Subcutaneous abdominal adipose tissue (tissue), 5 donors: ENCODE measurements at regions not wholly inside any gene's neighbourhood (a gene's known extent, or its start where the extent isn't known, plus 50 kb on each side); places are given as distances from the start of the nearest gene placed in this dataset.

Experiments
- H3K27ac ChIP-seq: one replicate; pipeline ENCODE4 v1.7.0; 2013; ENCODE audit warnings: low read depth, mild to moderate bottlenecking, inconsistent platforms, low read length, moderate library complexity
- H3K27me3 ChIP-seq, 5 donors: one replicate each; pipeline ENCODE4 v1.7.0; 2013; ENCODE audit warnings: low read length in 5 of 5, inconsistent platforms in 1 of 5; ENCODE audit not compliant: control insufficient read depth in 5 of 5, insufficient read depth in 4 of 5
- H3K36me3 ChIP-seq, 5 donors: one replicate each; pipeline ENCODE4 v1.7.0; 2013; ENCODE audit warnings: low read length in 5 of 5; ENCODE audit not compliant: control insufficient read depth in 5 of 5, insufficient read depth in 5 of 5
- H3K4me1 ChIP-seq, 5 donors: one replicate each; pipeline ENCODE4 v1.7.0; 2013; ENCODE audit warnings: low read length in 5 of 5, mild to moderate bottlenecking in 3 of 5, moderate library complexity in 1 of 5; ENCODE audit not compliant: control insufficient read depth in 5 of 5, insufficient read depth in 5 of 5
- H3K4me3 ChIP-seq, 5 donors: one replicate each; pipeline ENCODE4 v1.7.0; 2013; ENCODE audit warnings: low read length in 5 of 5, low read depth in 1 of 5
- H3K9ac ChIP-seq, 5 donors: one replicate each; pipeline ENCODE4 v1.7.0; 2013; ENCODE audit warnings: low read length in 5 of 5, mild to moderate bottlenecking in 4 of 5, moderate library complexity in 3 of 5
- H3K9me3 ChIP-seq, 5 donors: one replicate each; pipeline ENCODE4 v1.7.0; 2013; ENCODE audit warnings: low read length in 5 of 5; ENCODE audit not compliant: control insufficient read depth in 5 of 5
- donor health status: healthy.
- donor health status: healthy.
- donor health status: healthy.
- donor health status: healthy.
- donor health status: healthy.

DNA sequence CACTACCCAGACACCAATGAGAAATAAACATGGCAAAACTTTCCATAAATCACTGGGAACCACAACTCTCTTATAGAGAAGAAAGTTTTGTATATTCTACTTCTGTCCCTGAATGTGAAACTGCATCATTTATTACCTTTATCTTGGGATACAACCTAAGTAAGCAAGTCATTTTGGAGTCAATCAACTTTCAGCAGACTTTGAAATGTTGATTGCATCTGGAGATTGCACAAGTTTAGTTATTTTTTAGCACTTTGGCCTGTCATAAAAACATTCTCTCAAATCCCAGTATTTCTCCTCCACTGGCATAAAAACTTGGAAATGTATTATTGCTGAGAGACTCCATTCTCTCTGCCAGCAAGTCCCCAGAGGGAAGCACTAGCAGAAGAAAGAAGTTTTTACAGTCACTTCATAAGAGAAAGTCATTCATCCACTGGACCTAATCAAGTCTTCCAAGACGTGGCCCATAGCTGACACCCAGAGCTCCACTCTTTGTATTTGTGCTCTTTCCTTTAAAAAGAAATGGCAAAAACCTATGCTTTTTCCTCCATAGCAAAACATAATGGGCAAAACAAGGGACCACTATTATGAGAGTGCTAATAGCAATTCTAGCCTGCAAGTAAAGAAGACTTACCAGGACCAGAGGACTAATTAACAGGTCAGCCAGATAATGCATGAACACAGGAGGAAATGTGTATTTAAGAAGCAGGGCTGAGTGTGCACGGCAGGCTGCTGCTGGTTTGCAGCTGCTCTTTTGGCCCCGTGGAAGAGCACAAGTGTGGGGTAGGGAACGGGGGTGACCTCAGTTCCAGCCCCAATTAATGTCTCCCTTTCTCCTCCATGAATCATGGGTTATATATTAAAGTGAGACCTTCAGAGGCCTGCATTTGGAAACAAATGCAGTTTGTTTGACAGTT is 171.5 kb downstream of the INO80D start:
- no peaks in the 10 kb centered on the region for H3K36me3 ChIP-seq
- no peak overlapping the region for H3K27ac ChIP-seq
- peaks cover 0 to 11% (median 0%) of the 10 kb centered on the region in 5 donors for H3K27me3 ChIP-seq
- H3K9me3 ChIP-seq = no peaks in the 10 kb centered on the region
- H3K4me3 ChIP-seq = no peak overlapping the region
- peaks cover 0 to 16% (median 8%) of the 10 kb centered on the region in 5 donors for H3K4me1 ChIP-seq
- H3K9ac ChIP-seq = no peak overlapping the region

DNA sequence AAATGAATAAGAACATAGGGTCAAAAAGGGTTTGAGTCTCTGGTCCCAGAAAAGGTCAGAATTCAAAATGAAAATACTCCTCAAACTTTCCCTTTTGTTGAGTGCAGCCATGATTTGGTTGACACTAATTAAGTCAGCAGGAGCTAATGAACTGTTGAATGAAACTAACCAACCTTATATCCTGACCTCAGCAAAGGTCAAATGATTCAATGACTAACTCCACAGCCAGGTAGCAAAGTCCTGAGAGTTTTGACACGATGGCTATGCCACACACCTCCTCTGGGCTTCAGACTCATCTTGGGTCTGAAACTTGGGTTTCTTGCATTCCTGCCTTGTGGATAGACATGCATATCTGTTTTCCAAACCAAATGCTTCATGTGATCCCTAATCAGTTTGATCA is 172.3 kb downstream of the INO80D start:
- H3K4me3 ChIP-seq = no peak overlapping the region
- H3K9me3 ChIP-seq = no peaks in the 10 kb centered on the region
- H3K27ac ChIP-seq = no peak overlapping the region
- H3K36me3 ChIP-seq = no peaks in the 10 kb centered on the region
- H3K9ac ChIP-seq = no peak overlapping the region
- peaks cover 0 to 16% (median 0%) of the 10 kb centered on the region in 5 donors for H3K27me3 ChIP-seq
- H3K4me1 ChIP-seq = peaks cover 0 to 19% (median 10%) of the 10 kb centered on the region in 5 donors

DNA sequence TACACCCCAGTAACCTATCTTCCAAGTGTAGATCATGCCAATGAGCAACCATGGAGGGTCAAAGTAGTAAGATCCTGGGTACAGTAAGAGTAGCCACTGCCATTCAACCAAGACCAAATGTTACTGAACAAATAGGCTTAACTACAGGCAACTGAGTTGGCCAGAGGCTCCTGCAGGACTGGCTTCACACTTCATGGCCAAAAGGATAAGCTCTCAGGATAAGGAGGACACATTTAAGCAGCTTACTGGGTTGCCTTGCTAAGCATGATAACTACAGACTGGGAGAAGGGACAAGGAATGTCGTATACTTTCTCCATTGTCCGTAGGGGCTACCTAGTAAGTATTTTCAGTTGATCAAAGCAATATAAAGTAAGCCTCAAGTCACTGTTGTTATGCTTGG is 174.7 kb downstream of the INO80D start:
- Histone ChIP-seq H3K4me3 (no peak overlapping the region), H3K9me3 (peaks cover 0 to 6% (median 3%) of the 10 kb centered on the region in 5 donors), H3K27ac (no peak overlapping the region), H3K9ac (no peak overlapping the region), H3K4me1 (peaks cover 0 to 19% (median 10%) of the 10 kb centered on the region in 5 donors), H3K36me3 (no peaks in the 10 kb centered on the region), H3K27me3 (peaks cover 0 to 19% (median 0%) of the 10 kb centered on the region in 5 donors)

DNA sequence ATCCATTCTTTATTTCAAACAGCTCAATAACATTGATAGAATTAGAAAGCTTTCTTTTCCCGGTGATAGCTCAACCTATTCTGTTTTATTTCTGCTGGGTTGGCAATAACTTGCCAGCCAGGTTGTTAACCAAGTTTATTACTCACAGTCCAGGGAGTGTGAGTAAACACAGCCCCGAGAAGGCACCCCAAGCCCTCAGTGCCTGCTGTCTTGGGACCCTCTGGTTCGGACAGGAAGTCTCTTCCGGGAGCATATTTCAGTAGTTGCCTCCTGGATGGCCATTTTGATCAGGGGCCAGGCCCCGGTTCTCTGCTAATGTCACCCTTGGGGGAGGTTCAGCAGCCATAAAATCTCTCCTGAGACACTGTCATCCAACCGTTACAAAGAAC is 176.8 kb downstream of the INO80D start:
- Histone ChIP-seq H3K9me3 (peaks cover 0 to 6% (median 3%) of the 10 kb centered on the region in 5 donors), H3K36me3 (no peaks in the 10 kb centered on the region), H3K27ac (no peak overlapping the region), H3K4me3 (no peak overlapping the region), H3K9ac (no peak overlapping the region), H3K27me3 (peaks cover 0 to 19% (median 0%) of the 10 kb centered on the region in 5 donors), H3K4me1 (peaks cover 0 to 10% (median 3%) of the 10 kb centered on the region in 5 donors)

DNA sequence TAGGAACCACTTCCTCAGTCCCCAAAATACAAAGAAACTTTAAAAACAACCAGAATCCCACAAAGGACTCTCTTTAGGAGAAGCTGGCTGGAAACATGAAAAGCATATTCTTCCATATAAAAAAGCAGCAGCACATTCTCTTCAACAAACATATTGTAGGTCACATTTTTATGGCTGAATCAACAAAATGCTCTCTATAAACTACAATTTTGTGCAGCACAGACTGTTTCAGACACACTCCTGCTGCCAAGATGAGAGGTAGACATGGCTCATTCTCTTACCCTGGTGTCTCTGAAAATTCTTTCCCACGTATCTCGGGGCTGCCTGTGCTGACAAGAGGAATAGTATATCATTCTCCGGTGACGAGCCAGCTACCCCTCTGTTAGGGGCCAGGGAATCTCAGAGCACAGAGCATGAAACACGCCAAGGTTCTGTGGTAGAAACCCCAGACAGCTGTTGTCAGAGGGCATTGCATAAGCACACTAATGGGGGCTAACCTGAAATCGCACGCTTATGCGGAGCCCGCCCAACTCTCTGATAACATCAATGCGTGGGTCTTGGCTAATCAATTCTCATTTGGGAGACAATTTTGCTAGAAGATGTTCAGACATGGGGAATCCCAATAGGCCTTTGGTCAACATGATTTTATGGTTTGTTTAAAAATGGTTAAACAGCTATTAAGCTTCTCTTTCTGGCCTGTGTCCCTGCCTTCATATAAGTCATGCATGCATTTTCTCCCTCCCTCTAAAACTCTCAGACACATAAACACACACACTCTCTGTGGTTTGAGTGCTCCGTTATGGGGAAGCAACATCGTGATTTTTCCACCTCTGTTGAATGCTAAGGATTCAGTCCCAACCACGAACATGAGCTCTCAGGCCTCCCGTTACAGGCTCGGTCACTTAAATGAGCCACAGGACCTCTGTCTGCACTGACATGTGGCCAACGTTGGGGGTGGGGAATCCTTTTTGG is 177.5 kb downstream of the INO80D start:
- no peaks in the 10 kb centered on the region for H3K36me3 ChIP-seq
- H3K9ac ChIP-seq = no peak overlapping the region
- peaks cover 0 to 19% (median 0%) of the 10 kb centered on the region in 5 donors for H3K27me3 ChIP-seq
- H3K4me1 ChIP-seq = peaks cover 0 to 5% (median 3%) of the 10 kb centered on the region in 5 donors
- no peak overlapping the region for H3K27ac ChIP-seq
- H3K9me3 ChIP-seq = peaks cover 0 to 6% (median 3%) of the 10 kb centered on the region in 5 donors
- H3K4me3 ChIP-seq = no peak overlapping the region

DNA sequence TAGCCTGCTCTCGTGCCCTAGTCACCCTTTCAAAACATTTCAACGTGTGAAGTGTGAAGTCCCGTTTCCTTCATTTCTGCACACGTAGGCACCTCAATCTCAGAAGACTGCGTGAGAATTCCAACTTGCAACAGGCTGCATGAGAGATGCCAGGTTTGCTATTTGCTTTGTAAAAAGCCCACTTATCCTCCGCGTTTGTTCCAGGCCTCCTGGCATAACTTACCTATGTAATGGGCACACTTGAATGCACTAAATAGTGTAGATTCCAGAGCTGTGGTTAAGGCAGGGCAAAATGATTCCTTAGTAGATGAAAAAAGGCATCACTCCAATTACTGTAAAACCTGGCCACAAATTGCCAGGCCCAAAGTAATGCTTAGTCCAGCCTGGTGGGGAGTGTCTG is 179.6 kb downstream of the INO80D start:
- H3K36me3 ChIP-seq = no peaks in the 10 kb centered on the region
- no peak overlapping the region for H3K4me3 ChIP-seq
- H3K9me3 ChIP-seq = peaks cover 0 to 6% (median 3%) of the 10 kb centered on the region in 5 donors
- no peak overlapping the region for H3K9ac ChIP-seq
- peaks cover 0 to 12% (median 8%) of the 10 kb centered on the region in 5 donors for H3K4me1 ChIP-seq
- peaks cover 0 to 19% (median 0%) of the 10 kb centered on the region in 5 donors for H3K27me3 ChIP-seq
- H3K27ac ChIP-seq = no peak overlapping the region

DNA sequence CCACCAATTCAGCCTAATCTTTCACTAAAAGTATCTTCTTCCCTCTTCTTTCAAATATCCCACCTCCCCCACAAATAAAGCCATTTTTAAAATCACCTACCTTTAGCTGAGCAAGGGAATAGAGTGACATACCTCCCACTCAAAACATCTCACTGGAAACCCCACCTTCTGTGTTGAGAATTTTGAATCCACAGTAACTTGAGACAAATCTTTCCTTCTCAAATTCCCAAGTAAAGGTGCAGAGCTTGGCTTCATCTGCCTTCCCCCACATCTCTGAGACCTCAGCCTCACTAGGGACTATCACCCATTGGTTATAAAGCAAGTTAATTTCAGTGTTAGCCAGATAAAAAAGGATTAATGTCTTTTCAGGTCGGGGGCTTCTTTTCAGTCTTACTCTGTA is 180.4 kb downstream of the INO80D start:
- H3K4me1 ChIP-seq = peaks cover 0 to 12% (median 8%) of the 10 kb centered on the region in 5 donors

DNA sequence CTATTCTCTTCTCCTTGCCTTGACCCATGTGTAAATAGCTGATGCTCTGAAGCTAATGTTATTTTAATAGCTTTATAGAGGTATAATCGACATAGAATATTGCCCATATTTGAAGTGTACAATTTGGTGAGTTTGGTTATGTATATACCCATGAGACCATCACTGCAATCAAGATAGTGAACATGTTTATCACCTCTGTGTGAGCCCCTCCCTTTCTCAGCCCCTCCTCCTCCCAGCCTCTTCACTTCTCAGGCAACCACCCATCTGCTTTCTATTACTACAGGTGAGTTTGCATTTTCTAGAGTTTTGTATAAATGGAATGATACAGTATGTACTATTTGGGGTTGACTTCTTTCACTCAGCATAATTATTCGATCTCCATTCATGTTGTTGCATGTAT is 181.1 kb downstream of the INO80D start:
- H3K4me3 ChIP-seq = no peak overlapping the region
- peaks cover 0 to 10% (median 0%) of the 10 kb centered on the region in 5 donors for H3K27me3 ChIP-seq
- no peaks in the 10 kb centered on the region for H3K36me3 ChIP-seq
- H3K9ac ChIP-seq = no peak overlapping the region
- H3K4me1 ChIP-seq = peaks cover 0 to 12% (median 8%) of the 10 kb centered on the region in 5 donors
- no peak overlapping the region for H3K27ac ChIP-seq
- peaks cover 0 to 6% (median 3%) of the 10 kb centered on the region in 5 donors for H3K9me3 ChIP-seq

More for the DNA sequence above, 180.4 kb downstream of the INO80D start:
- no peak overlapping the region for H3K27ac ChIP-seq
- H3K9me3 ChIP-seq = peaks cover 0 to 6% (median 3%) of the 10 kb centered on the region in 5 donors
- H3K27me3 ChIP-seq = peaks cover 0 to 17% (median 0%) of the 10 kb centered on the region in 5 donors
- no peak overlapping the region for H3K9ac ChIP-seq
- no peak overlapping the region for H3K4me3 ChIP-seq
- H3K36me3 ChIP-seq = no peaks in the 10 kb centered on the region

DNA sequence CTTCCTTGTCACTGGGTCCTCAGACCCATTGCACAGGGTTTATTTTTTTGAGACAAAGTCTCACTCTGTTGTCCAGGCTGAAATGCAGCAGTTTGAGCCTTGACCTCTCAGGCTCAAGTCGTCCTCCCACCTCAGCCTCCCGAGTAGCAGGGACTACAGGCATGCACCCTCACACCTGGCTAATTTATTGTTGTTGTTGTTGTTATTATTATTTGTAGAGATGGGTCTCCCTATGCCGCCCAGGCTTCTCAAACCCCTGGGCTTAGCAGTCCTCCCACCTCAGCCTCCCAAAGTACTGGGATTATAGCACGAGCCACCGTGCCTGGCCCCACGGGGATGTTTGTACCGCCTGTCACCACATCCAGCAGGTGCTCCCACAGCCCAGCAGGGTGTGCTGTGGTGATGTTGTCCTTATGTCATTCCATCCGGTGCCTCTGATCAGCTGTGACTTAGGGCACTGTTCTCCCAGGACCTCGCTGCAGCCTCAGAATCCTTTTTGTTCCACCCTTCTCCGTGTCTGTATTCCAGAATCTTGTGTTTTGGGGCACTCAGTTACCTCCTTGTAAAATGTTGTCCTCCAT is 182.3 kb downstream of the INO80D start:
- Histone ChIP-seq H3K27ac (no peak overlapping the region), H3K27me3 (peaks cover 0 to 3% (median 0%) of the 10 kb centered on the region in 5 donors), H3K4me3 (no peak overlapping the region), H3K36me3 (no peaks in the 10 kb centered on the region), H3K4me1 (peaks cover 0 to 9% (median 4%) of the 10 kb centered on the region in 5 donors), H3K9ac (no peak overlapping the region), H3K9me3 (peaks cover 0 to 6% (median 3%) of the 10 kb centered on the region in 5 donors)
